ENCODE measurements at regions not wholly inside any gene's neighbourhood (a gene's known extent, or its start where the extent isn't known, plus 50 kb on each side); places are given as distances from the start of the nearest gene placed in this dataset.

DNA sequence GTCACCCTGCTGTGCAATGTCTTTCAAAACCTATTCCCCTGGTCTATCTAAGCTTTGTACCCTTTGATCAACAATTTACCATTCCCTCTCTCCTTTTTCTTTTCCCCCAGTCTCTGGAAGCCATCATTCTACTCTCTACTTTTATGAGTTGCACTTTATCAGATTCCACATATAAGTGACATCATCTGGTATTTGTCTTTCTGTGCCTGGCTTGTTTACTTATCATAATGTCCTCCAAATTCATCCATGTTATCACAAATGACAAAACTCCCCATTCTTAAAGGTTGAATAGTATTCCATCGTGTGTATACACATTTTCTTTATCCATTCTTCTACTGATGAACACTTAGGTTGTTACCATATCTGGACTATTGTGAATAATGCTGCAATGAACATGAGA lies 344.2 kb upstream of the CCNH start:
- Histone ChIP-seq H3K9me3 (ENCODE audit: low read length) (no peaks in the 10 kb centered on the region), H3K36me3 (ENCODE audit: insufficient read depth, low read length) (no peaks in the 10 kb centered on the region), H3K27ac (ENCODE audit: low read depth, low read length) (no peak overlapping the region), H3K4me3 (ENCODE audit: low read length) (no peak overlapping the region), H3K4me1 (ENCODE audit: insufficient read depth, low read length) (no peaks in the 10 kb centered on the region), H3K27me3 (ENCODE audit: insufficient read depth, low read length, poor library complexity, severe bottlenecking) (no peaks in the 10 kb centered on the region)
- H3K27me3 Mint-ChIP-seq = peaks cover 3 to 9% of the 10 kb centered on the region in 2 donors
- ChIA-PET CTCF (no interaction called here), POLR2A (no interaction called here)
- H3K36me3 Mint-ChIP-seq = no peaks in the 10 kb centered on the region
- no peaks in the 10 kb centered on the region for H3K4me1 Mint-ChIP-seq
- H3K9me3 Mint-ChIP-seq = no peaks in the 10 kb centered on the region
- DNase-seq = no peak
- H3K27ac Mint-ChIP-seq = no peak overlapping the region
- H3K4me3 Mint-ChIP-seq = no peak overlapping the region

DNA sequence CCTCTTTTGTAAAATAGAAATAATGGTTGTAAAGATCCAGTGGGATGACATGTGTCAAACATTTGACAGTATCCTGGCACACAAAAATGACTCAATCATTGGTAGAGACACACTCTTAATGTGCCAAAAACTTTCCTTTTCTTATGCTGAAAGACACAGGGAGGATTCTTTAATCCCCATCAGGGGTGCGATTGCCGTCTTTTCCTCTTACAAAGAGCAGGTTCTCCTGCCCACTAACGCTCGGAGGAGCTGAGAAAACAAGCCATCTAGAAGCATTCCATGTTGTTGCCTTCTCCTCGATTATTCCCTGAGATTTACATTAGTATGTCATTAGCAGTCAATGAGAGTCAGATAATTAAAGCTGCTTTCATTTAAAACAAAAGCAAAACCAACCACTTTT lies 342.6 kb upstream of the CCNH start:
- H3K27me3 Mint-ChIP-seq = peaks cover 3 to 12% of the 10 kb centered on the region in 2 donors
- CTCF ChIA-PET = no interaction called here
- no peak overlapping the region for H3K4me3 Mint-ChIP-seq
- H3K9me3 Mint-ChIP-seq = no peaks in the 10 kb centered on the region
- DNase-seq = no peak
- H3K27ac Mint-ChIP-seq = no peak overlapping the region
- POLR2A ChIA-PET = no interaction called here
- H3K36me3 Mint-ChIP-seq = no peaks in the 10 kb centered on the region
- no peaks in the 10 kb centered on the region for H3K36me3 ChIP-seq (ENCODE audit: insufficient read depth, low read length)
- H3K9me3 ChIP-seq (ENCODE audit: low read length) = no peaks in the 10 kb centered on the region
- H3K27me3 ChIP-seq (ENCODE audit: insufficient read depth, low read length, poor library complexity, severe bottlenecking) = no peaks in the 10 kb centered on the region
- H3K4me1 Mint-ChIP-seq = no peaks in the 10 kb centered on the region
- H3K27ac ChIP-seq (ENCODE audit: low read depth, low read length) = no peak overlapping the region
- no peaks in the 10 kb centered on the region for H3K4me1 ChIP-seq (ENCODE audit: insufficient read depth, low read length)
- H3K4me3 ChIP-seq (ENCODE audit: low read length) = no peak overlapping the region

DNA sequence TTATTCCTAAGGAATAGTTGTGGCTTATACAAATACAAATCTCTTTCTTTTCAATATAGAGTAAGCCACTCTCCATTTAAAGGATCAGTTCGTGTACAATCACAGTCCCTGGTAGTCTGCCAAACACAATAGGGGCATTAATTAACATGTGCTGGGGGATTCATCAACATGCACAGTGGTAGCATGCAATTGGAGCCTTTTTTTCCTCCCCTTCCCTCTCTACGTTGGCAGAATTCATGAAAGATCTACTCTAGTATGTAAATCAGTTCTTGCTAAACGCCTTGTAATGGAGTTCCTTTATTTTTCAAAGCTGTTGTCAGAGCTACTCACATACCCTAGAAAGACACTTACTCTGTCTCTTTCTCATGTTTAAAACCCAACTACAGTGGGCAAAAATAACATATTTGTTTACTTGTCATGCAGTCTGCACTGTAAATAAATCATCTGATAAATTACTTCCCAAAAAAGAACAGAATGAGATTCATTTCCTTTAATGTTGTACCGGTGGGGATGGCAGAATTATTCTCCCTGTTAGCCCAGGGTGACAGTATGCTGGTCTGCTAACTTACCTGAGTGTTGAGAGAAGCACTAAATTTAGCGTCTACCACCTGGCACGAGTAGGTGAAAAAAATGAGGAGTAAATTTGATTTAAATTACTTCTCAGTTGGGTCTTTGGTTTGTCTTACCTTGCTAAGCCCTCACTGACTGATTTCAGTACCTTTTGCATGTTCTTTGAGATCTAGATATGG lies 341.5 kb upstream of the CCNH start:
- no peak for DNase-seq
- Mint-ChIP-seq H3K9me3 (no peaks in the 10 kb centered on the region), H3K4me3 (no peak overlapping the region), H3K27ac (no peak overlapping the region), H3K4me1 (no peaks in the 10 kb centered on the region), H3K36me3 (no peaks in the 10 kb centered on the region), H3K27me3 (peaks cover 3 to 11% of the 10 kb centered on the region in 2 donors)
- no peaks in the 10 kb centered on the region for H3K4me1 ChIP-seq (ENCODE audit: insufficient read depth, low read length)
- H3K9me3 ChIP-seq (ENCODE audit: low read length) = no peaks in the 10 kb centered on the region
- H3K27ac ChIP-seq (ENCODE audit: low read depth, low read length) = no peak overlapping the region
- CTCF ChIA-PET = no interaction called here
- no peak overlapping the region for H3K4me3 ChIP-seq (ENCODE audit: low read length)
- no peaks in the 10 kb centered on the region for H3K36me3 ChIP-seq (ENCODE audit: insufficient read depth, low read length)
- H3K27me3 ChIP-seq (ENCODE audit: insufficient read depth, low read length, poor library complexity, severe bottlenecking) = no peaks in the 10 kb centered on the region
- POLR2A ChIA-PET = no interaction called here

DNA sequence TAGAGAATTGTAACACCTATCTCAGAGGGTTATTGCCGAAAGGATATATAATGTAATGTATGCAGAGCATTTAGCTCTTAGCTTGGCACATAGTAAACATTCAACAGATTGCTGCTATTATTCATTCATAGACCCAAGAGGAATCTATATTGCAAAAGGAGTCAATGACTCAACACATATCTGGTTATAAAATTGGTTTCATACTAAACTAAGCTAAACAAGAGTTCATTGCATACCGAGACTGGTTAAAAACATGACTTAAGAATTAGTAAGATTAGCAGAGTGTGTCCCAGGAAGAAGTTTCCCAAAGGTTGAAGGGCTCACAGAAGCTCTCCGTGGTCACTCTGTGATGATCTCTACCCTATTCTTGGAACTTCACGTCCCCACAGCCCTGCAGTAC lies 339.6 kb upstream of the CCNH start:
- POLR2A ChIA-PET = no interaction called here
- no peak for DNase-seq

DNA sequence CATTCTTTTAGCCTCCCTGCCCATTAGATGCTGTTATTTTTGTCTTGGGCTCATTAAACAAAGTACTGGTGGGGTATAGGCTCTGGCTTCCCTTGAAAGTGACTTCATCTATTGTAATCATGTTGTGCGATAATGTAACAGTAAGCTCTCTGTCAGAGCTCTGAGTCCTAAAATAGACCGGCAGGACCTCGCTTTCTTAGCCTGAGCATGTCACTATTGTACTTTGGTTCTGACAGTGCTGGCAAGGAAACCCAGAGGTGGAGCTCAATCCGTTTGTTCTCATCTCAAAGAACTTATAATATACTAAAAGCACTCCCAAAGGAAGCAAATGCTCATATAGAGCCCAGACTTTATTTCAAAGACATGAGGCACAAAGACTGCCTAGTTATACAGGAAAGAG lies 339.1 kb upstream of the CCNH start:
- Mint-ChIP-seq H3K27me3 (peaks cover 0 to 7% of the 10 kb centered on the region in 2 donors), H3K27ac (no peak overlapping the region), H3K36me3 (no peaks in the 10 kb centered on the region), H3K4me3 (no peak overlapping the region), H3K4me1 (no peaks in the 10 kb centered on the region), H3K9me3 (no peaks in the 10 kb centered on the region)
- POLR2A ChIA-PET = no interaction called here
- Histone ChIP-seq H3K36me3 (ENCODE audit: insufficient read depth, low read length) (no peaks in the 10 kb centered on the region), H3K4me1 (ENCODE audit: insufficient read depth, low read length) (no peaks in the 10 kb centered on the region), H3K9me3 (ENCODE audit: low read length) (no peaks in the 10 kb centered on the region), H3K27me3 (ENCODE audit: insufficient read depth, low read length, poor library complexity, severe bottlenecking) (no peaks in the 10 kb centered on the region), H3K4me3 (ENCODE audit: low read length) (no peak overlapping the region), H3K27ac (ENCODE audit: low read depth, low read length) (no peak overlapping the region)
- CTCF ChIA-PET = interaction anchor here (1.0 kb wide), 1 partner anchor 939 kb away, joined by 3 read pairs; no protein-coding TSS in a partner anchor
- DNase-seq = no peak

More for the DNA sequence above, 339.6 kb upstream of the CCNH start:
- CTCF ChIA-PET = interaction anchor here (1.0 kb wide), 1 partner anchor 939 kb away, joined by 3 read pairs; no protein-coding TSS in a partner anchor
- no peaks in the 10 kb centered on the region for H3K36me3 ChIP-seq (ENCODE audit: insufficient read depth, low read length)
- no peaks in the 10 kb centered on the region for H3K9me3 ChIP-seq (ENCODE audit: low read length)
- Mint-ChIP-seq H3K36me3 (no peaks in the 10 kb centered on the region), H3K27ac (no peak overlapping the region), H3K4me1 (no peaks in the 10 kb centered on the region), H3K9me3 (no peaks in the 10 kb centered on the region), H3K4me3 (no peak overlapping the region), H3K27me3 (peaks cover 0 to 11% of the 10 kb centered on the region in 2 donors)
- H3K27ac ChIP-seq (ENCODE audit: low read depth, low read length) = no peak overlapping the region
- no peak overlapping the region for H3K4me3 ChIP-seq (ENCODE audit: low read length)
- H3K4me1 ChIP-seq (ENCODE audit: insufficient read depth, low read length) = no peaks in the 10 kb centered on the region
- H3K27me3 ChIP-seq (ENCODE audit: insufficient read depth, low read length, poor library complexity, severe bottlenecking) = no peaks in the 10 kb centered on the region

DNA sequence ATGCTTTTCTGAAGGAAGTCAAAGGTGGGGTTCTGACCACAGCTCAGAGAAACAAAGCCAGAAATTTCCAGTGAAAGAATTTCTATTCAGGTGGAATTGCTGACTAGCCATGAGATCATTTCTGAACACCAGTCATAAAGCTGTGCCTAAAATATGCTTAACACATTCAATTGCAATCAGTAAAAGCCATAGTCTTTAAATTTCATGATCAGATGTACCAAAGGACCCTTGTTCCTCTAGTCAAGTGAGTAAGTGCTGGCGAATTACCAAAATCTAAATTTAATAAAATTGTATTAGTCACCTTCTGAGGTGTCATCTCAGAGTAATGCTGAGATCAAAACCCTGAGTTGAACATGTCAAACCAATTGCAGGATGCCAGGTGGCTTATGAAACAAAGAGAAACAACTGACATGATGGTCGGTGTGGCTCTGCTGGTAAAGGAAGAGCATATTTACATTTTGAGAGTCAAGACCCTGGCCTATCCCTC lies 334.2 kb upstream of the CCNH start:
- no peak overlapping the region for H3K27ac Mint-ChIP-seq
- Histone ChIP-seq H3K27ac (ENCODE audit: low read depth, low read length) (no peak overlapping the region), H3K36me3 (ENCODE audit: insufficient read depth, low read length) (no peaks in the 10 kb centered on the region), H3K4me1 (ENCODE audit: insufficient read depth, low read length) (no peaks in the 10 kb centered on the region), H3K9me3 (ENCODE audit: low read length) (no peaks in the 10 kb centered on the region), H3K27me3 (ENCODE audit: insufficient read depth, low read length, poor library complexity, severe bottlenecking) (no peaks in the 10 kb centered on the region), H3K4me3 (ENCODE audit: low read length) (no peak overlapping the region)
- no peaks in the 10 kb centered on the region for H3K9me3 Mint-ChIP-seq
- H3K36me3 Mint-ChIP-seq = no peaks in the 10 kb centered on the region
- H3K4me1 Mint-ChIP-seq = no peaks in the 10 kb centered on the region
- H3K27me3 Mint-ChIP-seq = peaks cover 3 to 14% of the 10 kb centered on the region in 2 donors
- POLR2A ChIA-PET = no interaction called here
- CTCF ChIA-PET = interaction anchor here (0.6 kb wide), 1 partner anchor 933 kb away, joined by 3 read pairs; no protein-coding TSS in a partner anchor
- no peak for DNase-seq
- H3K4me3 Mint-ChIP-seq = no peak overlapping the region

DNA sequence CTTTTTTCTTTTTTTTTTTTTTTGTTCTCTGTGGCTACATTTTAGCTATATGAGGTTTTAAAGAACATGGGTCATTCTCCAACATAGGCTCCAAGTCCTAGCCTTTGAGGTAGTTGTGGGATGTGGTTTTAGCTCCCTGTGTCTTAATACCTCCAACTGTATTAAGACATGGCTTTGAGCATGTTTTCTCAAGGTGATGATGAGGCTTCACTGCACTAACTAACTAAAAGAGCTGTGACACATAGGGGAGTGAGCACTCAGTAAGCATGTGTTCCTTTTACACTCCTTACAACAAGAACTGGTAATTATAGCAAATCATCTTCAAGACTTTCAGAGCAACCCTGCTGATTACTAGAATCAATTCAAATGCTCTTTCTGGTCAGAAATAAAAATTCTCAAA lies 333.6 kb upstream of the CCNH start:
- Mint-ChIP-seq H3K27me3 (peaks cover 3 to 13% of the 10 kb centered on the region in 2 donors), H3K4me1 (no peaks in the 10 kb centered on the region), H3K36me3 (no peaks in the 10 kb centered on the region), H3K27ac (no peak overlapping the region), H3K4me3 (no peak overlapping the region), H3K9me3 (no peaks in the 10 kb centered on the region)
- Histone ChIP-seq H3K36me3 (ENCODE audit: insufficient read depth, low read length) (no peaks in the 10 kb centered on the region), H3K27me3 (ENCODE audit: insufficient read depth, low read length, poor library complexity, severe bottlenecking) (no peaks in the 10 kb centered on the region), H3K9me3 (ENCODE audit: low read length) (no peaks in the 10 kb centered on the region), H3K27ac (ENCODE audit: low read depth, low read length) (no peak overlapping the region), H3K4me3 (ENCODE audit: low read length) (no peak overlapping the region), H3K4me1 (ENCODE audit: insufficient read depth, low read length) (no peaks in the 10 kb centered on the region)
- CTCF ChIA-PET = no interaction called here
- POLR2A ChIA-PET = no interaction called here
- DNase-seq = no peak

DNA sequence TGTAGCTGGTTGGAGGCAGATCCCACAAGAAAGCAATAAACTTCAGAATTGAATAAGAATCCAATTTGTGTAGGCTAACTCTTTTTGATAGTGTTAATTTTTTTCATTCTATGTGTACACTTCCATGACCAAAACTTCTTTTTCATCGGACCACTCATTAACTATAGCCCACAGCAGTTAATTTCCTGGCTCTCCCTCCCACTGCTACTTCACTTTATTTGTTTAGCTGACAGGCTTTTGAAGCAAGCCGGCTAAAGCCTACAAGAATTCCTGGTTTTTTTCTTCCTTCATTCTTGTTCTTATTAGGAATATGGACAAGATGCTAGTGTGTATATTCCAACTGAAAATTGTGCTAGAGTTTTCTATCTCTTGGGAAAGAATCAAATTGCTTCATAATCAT lies 329.2 kb upstream of the CCNH start:
- no peaks in the 10 kb centered on the region for H3K4me1 Mint-ChIP-seq
- POLR2A ChIA-PET = no interaction called here

More for the DNA sequence above, 329.2 kb upstream of the CCNH start:
- H3K9me3 ChIP-seq (ENCODE audit: low read length) = no peaks in the 10 kb centered on the region
- no peaks in the 10 kb centered on the region for H3K4me1 ChIP-seq (ENCODE audit: insufficient read depth, low read length)
- DNase-seq = no peak
- H3K27me3 Mint-ChIP-seq = peaks cover 3 to 8% of the 10 kb centered on the region in 2 donors
- H3K27ac ChIP-seq (ENCODE audit: low read depth, low read length) = no peak overlapping the region
- H3K4me3 ChIP-seq (ENCODE audit: low read length) = no peak overlapping the region
- H3K36me3 Mint-ChIP-seq = no peaks in the 10 kb centered on the region
- no peaks in the 10 kb centered on the region for H3K36me3 ChIP-seq (ENCODE audit: insufficient read depth, low read length)
- no peak overlapping the region for H3K27ac Mint-ChIP-seq
- CTCF ChIA-PET = no interaction called here
- H3K9me3 Mint-ChIP-seq = no peaks in the 10 kb centered on the region
- no peaks in the 10 kb centered on the region for H3K27me3 ChIP-seq (ENCODE audit: insufficient read depth, low read length, poor library complexity, severe bottlenecking)
- no peak overlapping the region for H3K4me3 Mint-ChIP-seq
